ENCODE measurements at regions not wholly inside any gene's neighbourhood (a gene's known extent, or its start where the extent isn't known, plus 50 kb on each side); places are given as distances from the start of the nearest gene placed in this dataset.
A peak's percentile ranks its signal among the peaks of the same experiment; 100 is the strongest.

- DNase-seq (ENCODE audit: low spot score in 2 of 2) (no peak), ATAC-seq (no peak)
- Mint-ChIP-seq H3K4me1 (peaks cover 30% of the 10 kb centered on the region), H3K9me3 (no peaks in the 10 kb centered on the region), H3K27ac (peak overlapping the region; percentile 17), H3K36me3 (no peaks in the 10 kb centered on the region), H3K4me3 (no peak overlapping the region)
Measured at GRCh38 chr5:142438573-142438972, 113.8 kb upstream of the SPRY4 start.

GRCh38 chr5:142437563-142437962, 112.7 kb upstream of the SPRY4 start:
- DNase-seq (ENCODE audit: low spot score in 2 of 2): no peak
- ATAC-seq: no peak
- H3K36me3 Mint-ChIP-seq: no peaks in the 10 kb centered on the region
- no peak overlapping the region for H3K27ac Mint-ChIP-seq
- no peaks in the 10 kb centered on the region for H3K9me3 Mint-ChIP-seq
- H3K4me3 Mint-ChIP-seq: no peak overlapping the region
- H3K4me1 Mint-ChIP-seq: peaks cover 40% of the 10 kb centered on the region

- ATAC-seq (no peak), DNase-seq (ENCODE audit: low spot score in 2 of 2) (no peak)
- Mint-ChIP-seq H3K4me1 (peaks cover 57% of the 10 kb centered on the region), H3K27ac (peak overlapping the region; percentile 16), H3K36me3 (no peaks in the 10 kb centered on the region), H3K9me3 (no peaks in the 10 kb centered on the region), H3K4me3 (no peak overlapping the region)
Measured at GRCh38 chr5:142435410-142436115, 110.7 kb upstream of the SPRY4 start.

- Mint-ChIP-seq H3K36me3 (no peaks in the 10 kb centered on the region), H3K27ac (no peak overlapping the region), H3K4me1 (peaks cover 57% of the 10 kb centered on the region), H3K4me3 (no peak overlapping the region), H3K9me3 (no peaks in the 10 kb centered on the region)
- DNase-seq (ENCODE audit: low spot score in 2 of 2): no peak
- no peak for ATAC-seq
Measured at GRCh38 chr5:142434322-142434612, 109.4 kb upstream of the SPRY4 start.

GRCh38 chr5:142433526-142434321, 108.9 kb upstream of the SPRY4 start:
- Mint-ChIP-seq H3K4me3 (peak overlapping the region; percentile 71), H3K27ac (peak overlapping the region; percentile 92), H3K4me1 (peaks cover 52% of the 10 kb centered on the region), H3K36me3 (no peaks in the 10 kb centered on the region), H3K9me3 (no peaks in the 10 kb centered on the region)
- ATAC-seq: no peak
- DNase-seq (ENCODE audit: low spot score in 2 of 2): no peak

- peak; percentile 17 to 60 for DNase-seq (ENCODE audit: low spot score in 2 of 2)
- peak overlapping the region; percentile 71 for H3K4me3 Mint-ChIP-seq
Measured at GRCh38 chr5:142432961-142433360, 108.1 kb upstream of the SPRY4 start.

GRCh38 chr5:142432369-142432863, 107.6 kb upstream of the SPRY4 start:
- Mint-ChIP-seq H3K36me3 (no peaks in the 10 kb centered on the region), H3K27ac (peak overlapping the region; percentile 92), H3K4me1 (peaks cover 40% of the 10 kb centered on the region), H3K4me3 (peak overlapping the region; percentile 71), H3K9me3 (no peaks in the 10 kb centered on the region)
- DNase-seq (ENCODE audit: low spot score in 2 of 2) (peak; percentile 9 to 54), ATAC-seq (peak; percentile 77)

More at GRCh38 chr5:142432961-142433360, 108.1 kb upstream of the SPRY4 start:
- Mint-ChIP-seq H3K9me3 (no peaks in the 10 kb centered on the region), H3K4me1 (peaks cover 45% of the 10 kb centered on the region), H3K36me3 (no peaks in the 10 kb centered on the region), H3K27ac (peak overlapping the region; percentile 92)
- ATAC-seq: peak; percentile 96

GRCh38 chr5:142428773-142429473, 104.1 kb upstream of the SPRY4 start:
- DNase-seq (ENCODE audit: low spot score in 2 of 2): no peak
- Mint-ChIP-seq H3K36me3 (no peaks in the 10 kb centered on the region), H3K4me3 (no peak overlapping the region), H3K4me1 (peaks cover 50% of the 10 kb centered on the region), H3K27ac (no peak overlapping the region), H3K9me3 (no peaks in the 10 kb centered on the region)
- ATAC-seq: no peak

GRCh38 chr5:142428036-142428772, 103.4 kb upstream of the SPRY4 start:
- no peaks in the 10 kb centered on the region for H3K9me3 Mint-ChIP-seq
- H3K27ac Mint-ChIP-seq: no peak overlapping the region
- ATAC-seq (no peak), DNase-seq (ENCODE audit: low spot score in 2 of 2) (no peak)
- no peak overlapping the region for H3K4me3 Mint-ChIP-seq
- H3K36me3 Mint-ChIP-seq: no peaks in the 10 kb centered on the region
- peaks cover 43% of the 10 kb centered on the region for H3K4me1 Mint-ChIP-seq

- H3K4me3 Mint-ChIP-seq: no peak overlapping the region
Measured at GRCh38 chr5:142427529-142427928, 102.7 kb upstream of the SPRY4 start.

GRCh38 chr5:142427015-142427364, 102.2 kb upstream of the SPRY4 start:
- no peak for DNase-seq (ENCODE audit: low spot score in 2 of 2)

More at GRCh38 chr5:142427529-142427928, 102.7 kb upstream of the SPRY4 start:
- no peak for DNase-seq (ENCODE audit: low spot score in 2 of 2)
- peaks cover 36% of the 10 kb centered on the region for H3K4me1 Mint-ChIP-seq
- no peak for ATAC-seq
- no peaks in the 10 kb centered on the region for H3K36me3 Mint-ChIP-seq
- H3K9me3 Mint-ChIP-seq: no peaks in the 10 kb centered on the region
- no peak overlapping the region for H3K27ac Mint-ChIP-seq

GRCh38 chr5:142426129-142427014, 101.6 kb upstream of the SPRY4 start:
- Mint-ChIP-seq H3K9me3 (no peaks in the 10 kb centered on the region), H3K36me3 (no peaks in the 10 kb centered on the region), H3K4me3 (peak overlapping the region; percentile 46), H3K4me1 (peaks cover 28% of the 10 kb centered on the region), H3K27ac (peak overlapping the region; percentile 87)
- peak; percentile 96 for ATAC-seq
- DNase-seq (ENCODE audit: low spot score in 2 of 2): peak in 1 of 2 donors; percentile 12

More at GRCh38 chr5:142427015-142427364, 102.2 kb upstream of the SPRY4 start:
- no peaks in the 10 kb centered on the region for H3K36me3 Mint-ChIP-seq
- no peak for ATAC-seq
- peak overlapping the region; percentile 46 for H3K4me3 Mint-ChIP-seq
- peak overlapping the region; percentile 87 for H3K27ac Mint-ChIP-seq
- no peaks in the 10 kb centered on the region for H3K9me3 Mint-ChIP-seq
- H3K4me1 Mint-ChIP-seq: peaks cover 31% of the 10 kb centered on the region

- Mint-ChIP-seq H3K4me3 (peak overlapping the region; percentile 46), H3K9me3 (no peaks in the 10 kb centered on the region), H3K4me1 (peaks cover 32% of the 10 kb centered on the region), H3K27ac (peak overlapping the region; percentile 87), H3K36me3 (no peaks in the 10 kb centered on the region)
- DNase-seq (ENCODE audit: low spot score in 2 of 2): no peak
- peak; percentile 70 for ATAC-seq
Measured at GRCh38 chr5:142425286-142426065, 100.7 kb upstream of the SPRY4 start.
